HG02938 (cell line): ENCODE measurements at regions not wholly inside any gene's neighbourhood (a gene's known extent, or its start where the extent isn't known, plus 50 kb on each side); places are given as distances from the start of the nearest gene placed in this dataset.

Experiments used
- ATAC-seq: cut with Tn5 transposase; IDR thresholded peaks from one replicate; pipeline ENCODE4 v1.9.1; 2021; ENCODE audit warnings: mild to moderate bottlenecking, moderate library complexity; ENCODE audit not compliant: unreplicated experiment

DNA sequence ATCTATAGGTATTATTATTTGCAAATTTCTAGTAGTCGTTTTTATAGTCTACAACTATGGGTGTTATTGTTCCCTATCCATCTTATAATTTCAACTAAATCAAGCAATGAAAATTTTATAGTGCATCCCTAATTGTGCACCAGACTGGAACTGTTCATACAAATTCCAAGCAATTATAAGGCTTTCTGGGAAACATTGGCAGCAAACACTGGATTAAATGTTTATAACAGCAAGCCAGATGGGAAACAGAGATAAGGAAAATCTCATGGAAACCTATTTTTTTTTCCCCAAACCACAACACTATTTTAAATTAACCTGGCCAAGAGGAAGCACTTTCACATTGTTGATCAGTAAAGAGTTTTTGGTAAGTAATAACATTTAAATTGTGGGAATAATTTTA lies 524.3 kb downstream of the RASEF start:
- ATAC-seq, result no peak

DNA sequence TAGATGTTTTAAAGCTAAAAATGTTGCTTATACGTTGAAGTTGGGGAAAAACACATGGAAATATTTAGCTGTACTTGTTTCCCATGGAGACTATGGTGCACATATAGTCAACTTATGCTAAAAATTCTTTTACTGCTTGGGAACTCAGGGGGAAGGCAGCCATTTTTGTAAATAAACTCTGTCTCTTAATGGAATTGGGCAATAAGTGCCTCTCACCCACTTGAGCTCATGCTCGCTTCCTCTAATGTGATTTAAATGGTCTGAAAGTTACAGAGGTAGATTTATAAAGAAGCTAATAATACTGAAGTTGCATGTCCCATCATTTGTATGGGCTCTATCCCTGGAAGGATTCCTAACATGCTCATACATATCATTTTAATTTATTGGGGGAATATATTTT lies 523.8 kb downstream of the RASEF start:
- ATAC-seq, result no peak

GRCh38 chr9:82539856-82540579 lies 522.9 kb downstream of the RASEF start:
- no peak for ATAC-seq

DNA sequence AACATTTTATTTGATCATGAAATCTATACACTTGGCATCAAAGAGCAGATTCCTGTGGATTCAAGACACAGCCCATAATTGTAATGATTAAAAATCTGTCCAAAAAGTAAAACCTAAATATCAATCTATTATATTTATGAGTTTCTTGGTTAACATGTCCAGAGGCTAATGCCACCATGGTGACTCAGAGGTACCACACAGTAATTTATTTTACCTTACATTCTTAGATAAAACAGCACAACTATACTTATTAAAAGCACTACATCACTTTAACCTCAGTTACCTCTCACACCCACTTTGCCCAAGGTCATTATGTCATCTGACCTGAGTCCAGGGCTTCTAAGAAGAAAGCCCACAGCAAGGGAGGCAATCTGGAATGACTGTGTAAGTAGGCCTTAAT lies 519.2 kb downstream of the RASEF start:
- no peak for ATAC-seq

- ATAC-seq, result no peak
Observed at GRCh38 chr9:82546136-82546535, 516.8 kb downstream of the RASEF start.

- no peak for ATAC-seq
Observed at GRCh38 chr9:82547995-82548394, 514.9 kb downstream of the RASEF start.

GRCh38 chr9:82549174-82549821 lies 513.6 kb downstream of the RASEF start:
- no peak for ATAC-seq

DNA sequence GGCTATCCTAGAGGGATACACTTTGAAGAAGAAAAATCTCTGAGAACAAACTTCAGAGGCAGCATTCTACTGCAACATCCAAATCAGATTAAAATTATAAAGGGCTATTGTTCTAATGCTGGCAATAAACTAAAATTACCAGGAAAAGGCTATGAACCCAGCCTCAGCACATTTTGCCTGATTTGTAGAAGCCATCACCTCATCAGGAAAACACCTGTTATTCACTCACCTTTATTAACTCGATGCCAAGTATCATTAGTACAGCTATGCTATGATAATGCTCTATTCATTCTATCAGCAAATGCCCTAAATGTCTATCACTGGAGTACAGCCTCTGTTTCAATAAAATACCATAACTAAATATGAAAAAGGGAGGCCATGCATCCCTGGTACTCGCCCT lies 510.2 kb downstream of the RASEF start:
- ATAC-seq, result no peak

GRCh38 chr9:82553654-82554366 lies 509.1 kb downstream of the RASEF start:
- no peak for ATAC-seq

- no peak for ATAC-seq
Observed at GRCh38 chr9:82554381-82554780, 508.6 kb downstream of the RASEF start.

DNA sequence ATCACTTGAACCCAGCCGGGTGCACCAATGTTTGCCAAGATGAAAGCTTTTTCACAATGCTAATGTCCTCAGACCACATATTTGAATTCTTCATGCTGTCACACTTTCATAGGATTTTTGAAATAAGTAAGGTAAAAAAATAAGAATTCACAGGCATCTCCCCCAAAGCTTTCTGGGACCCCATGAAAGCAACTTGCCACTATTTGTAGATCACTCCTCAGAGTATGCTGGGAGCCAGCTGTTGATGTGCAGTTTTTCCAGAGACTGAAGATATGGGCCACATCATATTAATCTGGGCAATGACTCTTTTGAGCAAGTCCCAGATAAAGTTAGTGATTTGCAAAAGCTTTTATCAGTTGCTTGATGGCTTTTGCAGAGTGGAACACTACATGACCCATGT lies 507.9 kb downstream of the RASEF start:
- ATAC-seq, result no peak

- no peak for ATAC-seq
Observed at GRCh38 chr9:82555431-82556051, 507.4 kb downstream of the RASEF start.

GRCh38 chr9:82558346-82558745 lies 504.6 kb downstream of the RASEF start:
- ATAC-seq, result no peak

GRCh38 chr9:82558855-82559630 lies 503.9 kb downstream of the RASEF start:
- no peak for ATAC-seq

- no peak for ATAC-seq
Observed at GRCh38 chr9:82560036-82560435, 502.9 kb downstream of the RASEF start.

DNA sequence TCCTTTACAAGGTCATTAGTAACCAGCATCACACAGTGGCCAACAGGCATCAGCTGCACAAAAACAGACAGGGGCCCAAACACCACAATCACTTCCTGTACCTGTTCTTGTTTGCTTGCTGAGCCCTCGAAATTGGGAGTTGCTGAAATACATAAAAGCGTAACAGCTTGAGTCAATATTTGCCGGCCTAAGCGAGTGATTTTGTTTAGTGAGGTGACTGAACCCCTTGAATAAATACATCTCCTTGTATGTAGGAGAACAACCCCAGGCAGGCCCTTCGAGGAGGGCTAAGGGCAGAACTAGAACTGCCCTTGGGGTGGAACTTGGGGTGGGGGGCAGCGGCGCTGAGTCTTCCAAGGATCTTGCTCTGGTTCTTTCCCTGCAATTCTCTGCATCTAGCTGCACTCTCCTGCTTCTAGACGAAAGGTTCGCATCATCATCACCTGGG lies 502.5 kb downstream of the RASEF start:
- no peak for ATAC-seq

- ATAC-seq, result no peak
Observed at GRCh38 chr9:82563094-82563493, 499.8 kb downstream of the RASEF start.

GRCh38 chr9:82563841-82564240 lies 499.1 kb downstream of the RASEF start:
- no peak for ATAC-seq

DNA sequence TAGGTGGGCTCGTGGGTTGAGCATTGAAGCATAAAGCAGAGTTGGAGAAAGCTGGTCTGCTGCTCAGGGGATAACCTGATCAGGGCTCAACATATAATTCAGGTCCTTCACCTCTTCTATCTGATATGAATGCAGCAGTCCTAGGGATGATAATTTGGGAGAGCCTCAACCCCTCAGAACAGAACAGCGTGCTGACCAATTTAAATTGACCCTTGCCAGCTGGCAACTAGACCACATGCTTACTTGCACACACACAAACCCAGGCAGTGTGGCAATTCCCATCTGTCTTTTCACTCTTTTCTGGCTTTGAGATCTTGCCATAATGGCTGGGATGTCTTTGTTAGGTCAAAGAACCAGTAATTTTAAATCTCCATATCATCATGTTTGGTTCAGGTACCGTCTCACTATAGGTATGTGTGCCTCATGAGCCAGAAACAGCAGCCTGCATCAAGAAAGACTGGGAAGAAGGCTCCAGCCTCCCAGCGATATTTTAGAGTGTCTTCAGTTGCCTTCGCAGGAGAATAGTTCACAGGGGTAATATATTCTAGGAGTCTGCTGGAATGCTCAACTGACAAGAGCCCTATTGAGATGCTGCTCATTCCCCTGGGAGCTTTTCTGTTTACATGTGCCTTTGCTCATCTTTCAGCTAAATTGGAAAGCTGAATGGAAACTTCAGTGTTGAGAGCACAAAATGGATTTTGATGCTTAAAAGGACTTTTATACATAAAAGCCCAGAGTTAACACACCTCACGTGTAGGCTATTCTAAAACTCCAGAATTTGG lies 497.6 kb downstream of the RASEF start:
- no peak for ATAC-seq

GRCh38 chr9:82567953-82568352 lies 495.0 kb downstream of the RASEF start:
- ATAC-seq, result no peak
